GM19035 (cell line): ENCODE measurements at regions not wholly inside any gene's neighbourhood (a gene's known extent, or its start where the extent isn't known, plus 50 kb on each side); places are given as distances from the start of the nearest gene placed in this dataset.

Experiments
- ATAC-seq: cut with Tn5 transposase; IDR thresholded peaks from one replicate; pipeline ENCODE4 v1.9.1; 2021; ENCODE audit not compliant: unreplicated experiment

GRCh38 chr4:175427751-175428150 lies 384.3 kb downstream of the GPM6A start:
- no peak for ATAC-seq

DNA sequence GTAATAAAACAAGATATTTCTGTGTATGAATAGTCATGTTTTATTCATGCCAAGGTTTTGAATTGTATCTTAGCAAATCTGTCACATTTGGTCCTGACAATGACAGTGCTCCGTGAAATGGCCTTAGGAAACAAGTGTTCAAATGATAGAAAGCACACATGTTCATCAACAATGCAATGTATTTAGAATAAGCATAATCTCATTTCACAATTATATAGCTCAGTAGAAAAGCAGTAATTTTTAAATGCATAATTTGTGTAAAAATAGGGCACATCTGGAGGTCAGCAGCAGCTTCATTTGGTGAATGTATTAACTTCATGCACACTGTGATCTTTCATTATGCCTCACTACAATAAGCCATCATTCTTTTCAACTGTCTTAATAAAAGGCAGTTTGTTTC lies 380.4 kb downstream of the GPM6A start:
- ATAC-seq = no peak

GRCh38 chr4:175435381-175435783 lies 376.7 kb downstream of the GPM6A start:
- no peak for ATAC-seq

GRCh38 chr4:175436196-175436595 lies 375.9 kb downstream of the GPM6A start:
- no peak for ATAC-seq

DNA sequence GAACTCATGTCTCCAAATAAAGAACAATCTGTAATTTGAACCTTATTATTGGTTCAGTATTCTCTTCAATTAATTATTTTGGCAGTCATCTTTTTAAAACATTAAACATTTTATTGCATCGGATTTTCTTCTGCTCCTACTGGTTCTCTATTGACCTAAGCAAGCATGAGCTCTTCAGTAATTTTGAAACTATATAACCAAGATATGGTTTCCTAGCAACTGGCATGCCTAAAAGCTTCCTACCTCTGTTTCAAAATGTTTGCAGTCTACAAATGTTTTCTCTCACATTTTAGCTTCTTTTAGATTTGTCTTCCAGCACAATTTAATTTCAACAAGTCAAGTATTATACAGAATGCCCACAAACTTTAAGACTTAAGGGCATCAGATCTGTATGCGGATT lies 371.3 kb downstream of the GPM6A start:
- ATAC-seq = no peak

- ATAC-seq = no peak
These were observed 370.8 kb downstream of the GPM6A start for GRCh38 chr4:175441256-175441655.

DNA sequence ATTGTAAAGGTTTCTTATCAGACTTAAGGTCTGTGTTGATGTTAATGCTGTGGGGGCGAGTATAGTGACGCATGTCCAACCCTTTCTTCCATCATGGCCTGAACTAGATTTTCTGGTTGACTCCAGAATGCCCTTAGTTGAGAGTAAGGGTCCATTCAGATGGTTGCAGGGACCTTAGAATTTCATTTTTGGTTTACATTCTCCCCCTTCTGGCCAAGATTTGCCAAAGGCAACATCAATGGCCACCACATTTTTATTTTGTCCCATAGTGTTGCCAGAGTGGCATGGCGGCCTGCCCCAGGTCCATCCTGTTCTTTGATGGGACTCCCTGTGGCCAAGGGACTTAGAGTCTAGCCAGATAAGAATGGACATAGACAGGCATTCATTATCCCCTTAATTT lies 368.5 kb downstream of the GPM6A start:
- ATAC-seq = no peak

GRCh38 chr4:175444512-175444911 lies 367.6 kb downstream of the GPM6A start:
- no peak for ATAC-seq

DNA sequence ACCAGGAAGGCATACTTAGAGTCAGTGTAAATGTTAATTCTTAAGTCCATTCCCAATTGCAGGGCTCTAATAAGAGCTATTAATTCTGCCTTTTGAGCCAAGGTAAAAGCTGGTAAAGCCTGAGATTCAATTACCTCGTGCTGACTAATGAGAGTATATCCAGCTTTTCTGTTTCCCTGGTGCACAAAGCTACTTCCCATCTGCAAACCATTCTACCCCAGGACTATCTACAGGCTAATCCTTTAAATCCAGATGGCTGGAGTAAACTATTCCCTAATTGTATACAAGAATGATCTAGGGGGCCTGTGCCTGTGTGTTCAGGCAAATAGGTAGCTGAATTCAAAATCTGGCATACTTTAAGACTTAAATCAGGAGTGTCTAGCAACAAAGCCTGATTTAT lies 365.0 kb downstream of the GPM6A start:
- no peak for ATAC-seq

GRCh38 chr4:175450446-175450845 lies 361.6 kb downstream of the GPM6A start:
- no peak for ATAC-seq

DNA sequence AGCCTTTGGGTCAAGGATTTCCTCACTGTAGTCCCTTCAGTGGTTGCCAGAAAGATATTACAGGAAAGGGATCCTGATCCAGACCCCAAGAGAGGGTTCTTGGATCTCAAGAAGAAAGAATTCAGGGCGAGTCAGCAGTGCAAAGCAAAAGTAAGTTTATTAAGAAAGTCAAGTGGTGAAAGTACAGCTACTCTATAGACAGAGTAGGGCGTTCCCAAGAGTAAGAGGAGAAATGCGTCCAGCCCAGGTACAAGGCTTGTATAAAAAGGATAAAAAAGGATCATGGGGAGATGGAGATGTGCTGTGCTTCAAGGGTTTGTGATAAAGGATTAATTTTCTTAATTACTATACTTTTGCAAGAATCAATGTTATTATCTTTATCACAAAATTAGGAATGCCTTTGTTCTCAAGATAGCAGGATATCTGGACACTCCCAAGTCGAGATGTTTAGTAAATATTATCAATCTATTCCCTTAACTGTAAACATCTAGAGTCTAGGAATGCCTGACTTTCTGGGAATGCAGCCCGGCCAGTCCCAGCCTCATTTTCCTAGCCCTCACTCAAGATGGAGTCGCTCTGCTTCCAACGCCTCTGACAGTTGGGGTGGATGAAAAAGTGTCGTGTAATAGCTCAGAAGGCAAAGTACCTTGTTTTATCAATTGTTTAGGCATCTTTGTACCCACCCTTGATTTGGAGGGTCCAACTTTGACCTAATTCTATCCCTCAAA lies 360.7 kb downstream of the GPM6A start:
- no peak for ATAC-seq

DNA sequence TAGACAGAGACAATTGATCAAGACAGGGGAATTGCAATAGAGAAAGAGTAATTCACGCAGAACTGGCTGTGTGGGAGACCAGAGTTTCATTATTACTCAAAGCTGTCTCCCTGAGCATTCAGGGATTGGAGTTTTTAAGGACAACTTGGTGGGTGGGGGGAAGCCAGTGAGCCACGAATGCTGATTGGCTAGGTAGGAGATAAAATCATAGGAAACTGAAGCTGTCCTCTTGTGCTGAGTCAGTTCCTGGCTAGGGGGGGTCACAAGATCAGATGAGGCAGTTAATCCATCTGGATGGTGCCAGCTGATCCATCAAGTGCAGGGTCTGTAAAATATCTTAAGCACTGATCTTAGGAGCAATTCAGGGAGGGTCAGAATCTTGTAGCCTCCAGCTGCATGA lies 358.6 kb downstream of the GPM6A start:
- no peak for ATAC-seq

GRCh38 chr4:175456131-175456530 lies 355.9 kb downstream of the GPM6A start:
- ATAC-seq = no peak

DNA sequence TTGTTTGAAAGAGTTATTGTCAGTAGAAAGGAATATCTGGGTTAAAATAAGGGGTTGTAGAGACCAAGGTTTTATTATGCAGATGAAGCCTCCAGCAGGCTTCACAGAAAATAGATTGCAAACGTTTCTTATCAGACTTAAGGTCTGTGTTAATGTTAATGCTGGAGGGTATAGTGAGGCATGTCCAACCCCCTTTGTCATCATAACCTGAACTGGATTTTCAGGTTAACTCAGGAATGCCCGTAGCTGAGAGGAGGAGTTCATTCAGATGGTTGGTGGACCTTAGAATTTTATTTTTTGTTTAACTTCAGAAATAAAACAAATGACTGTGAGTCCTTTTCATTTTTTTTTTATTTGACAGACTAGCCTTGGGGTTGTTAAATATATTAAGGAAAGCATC lies 354.1 kb downstream of the GPM6A start:
- ATAC-seq = no peak

- no peak for ATAC-seq
These were observed 352.5 kb downstream of the GPM6A start for GRCh38 chr4:175459571-175459970.

DNA sequence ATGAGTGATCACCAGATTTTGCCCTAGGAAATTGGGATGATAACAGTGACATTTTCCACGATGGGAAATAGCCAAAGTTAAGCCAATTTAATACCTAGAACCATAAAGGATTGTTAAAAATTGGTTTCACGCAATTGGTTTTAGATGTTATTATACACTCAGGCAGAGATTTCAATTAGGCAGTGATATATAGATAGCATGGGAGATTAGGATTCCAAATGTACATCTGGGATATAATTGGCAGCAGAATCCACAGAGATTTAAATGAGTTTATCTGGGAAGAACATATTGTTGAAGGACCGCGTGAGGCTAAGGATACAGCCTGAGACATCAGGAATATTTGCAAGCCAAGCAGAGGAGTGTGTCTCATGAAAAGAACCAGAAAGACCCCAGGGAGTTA lies 351.6 kb downstream of the GPM6A start:
- no peak for ATAC-seq

DNA sequence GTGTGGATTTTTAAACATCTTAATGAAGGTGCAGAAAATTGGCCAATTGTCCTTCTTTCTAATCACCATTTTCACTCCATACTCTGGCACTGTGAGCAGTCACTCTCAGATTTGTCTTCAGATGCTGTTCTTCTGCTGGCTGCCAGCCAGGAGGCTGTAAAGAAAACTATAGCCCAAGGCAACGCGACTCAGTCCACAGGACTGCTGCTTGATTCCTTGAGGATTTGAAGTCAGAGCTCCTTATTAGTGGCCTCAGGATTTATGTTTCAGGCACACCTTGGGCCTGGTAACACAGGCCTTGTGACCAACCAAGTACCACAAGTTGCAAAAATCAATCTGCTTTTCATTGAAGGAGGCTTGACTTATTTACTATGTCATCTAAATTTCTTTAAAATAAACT lies 342.6 kb downstream of the GPM6A start:
- ATAC-seq = no peak

GRCh38 chr4:175470131-175470530 lies 341.9 kb downstream of the GPM6A start:
- no peak for ATAC-seq

GRCh38 chr4:175480404-175480803 lies 331.7 kb downstream of the GPM6A start:
- ATAC-seq = no peak

GRCh38 chr4:175499735-175500352 lies 312.2 kb downstream of the GPM6A start:
- no peak for ATAC-seq

- ATAC-seq = no peak
These were observed 307.7 kb downstream of the GPM6A start for GRCh38 chr4:175504318-175504717.

DNA sequence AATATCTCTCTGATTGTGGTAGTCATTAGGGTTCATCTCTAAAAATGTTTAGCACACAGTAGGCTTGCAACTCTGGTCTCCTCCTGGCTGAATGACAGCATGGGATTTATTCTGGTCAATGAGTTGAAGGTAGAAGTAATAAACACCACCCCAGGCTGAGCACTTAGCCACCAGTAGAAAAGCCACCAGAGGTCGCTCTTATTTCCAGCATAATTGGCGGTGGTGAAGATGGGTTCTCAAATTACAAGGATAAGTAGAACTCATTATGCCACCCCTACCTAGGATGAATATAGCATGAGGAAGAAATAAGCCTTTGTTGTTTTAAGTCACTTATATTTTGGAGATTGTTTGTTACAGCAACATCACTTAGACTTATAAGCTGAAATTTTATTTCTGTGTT lies 302.7 kb downstream of the GPM6A start:
- no peak for ATAC-seq

GRCh38 chr4:175511861-175512260 lies 300.2 kb downstream of the GPM6A start:
- no peak for ATAC-seq
